H1 (cell line): ENCODE measurements at regions not wholly inside any gene's neighbourhood (a gene's known extent, or its start where the extent isn't known, plus 50 kb on each side); places are given as distances from the start of the nearest gene placed in this dataset.

Experiments used
- CTCF ChIA-PET: fragments of 300-600 bp; sonication (Branson Sonifier 250); formaldehyde crosslinking; loops from one replicate; lab custom pipeline; 2021; ENCODE audit not compliant: partially characterized antibody; lab: Charles Lee
- POLR2A ChIA-PET: fragments of 300-600 bp; sonication (Branson Sonifier 250); formaldehyde crosslinking; loops from one replicate; lab custom pipeline; 2021; ENCODE audit warnings: inconsistent platforms; ENCODE audit not compliant: partially characterized antibody; lab: Charles Lee
- DNase-seq, 2 experiments: peaks; one replicate each; pipeline versions ENCODE4 v3.0.0 to v3.0.0-alpha.2; 2010 to 2022; ENCODE audit warnings: low spot score in 2 of 2, low read depth in 1 of 2, mixed read lengths in 1 of 2
- FAIRE-seq: peaks from 2 replicates; lab custom pipeline; 2011; peaks lifted over from hg19 to GRCh38; lab: Jason Lieb, UNC
- H2AFZ ChIP-seq: 2 replicates; pipeline ENCODE4 v1.8.1; 2012; ENCODE audit warnings: low read length, inconsistent platforms
- H2AK5ac ChIP-seq: 2 replicates; pipeline ENCODE4 v1.6.1; 2013; ENCODE audit warnings: low read depth, low read length
- H2BK120ac ChIP-seq: replicated peaks from 2 replicates; pipeline ENCODE3; 2013; ENCODE audit warnings: low read depth, low read length, inconsistent platforms
- H2BK12ac ChIP-seq: 2 replicates; pipeline ENCODE4 v1.6.1; 2013; ENCODE audit warnings: low read depth, low read length
- H2BK15ac ChIP-seq: 2 replicates; pipeline ENCODE4 v1.6.1; 2013; ENCODE audit warnings: low read length
- H2BK20ac ChIP-seq: 2 replicates; pipeline ENCODE4 v1.6.1; 2013; ENCODE audit warnings: low read length
- H2BK5ac ChIP-seq: 2 replicates; pipeline ENCODE4 v1.6.1; 2013; ENCODE audit warnings: low read depth, low read length
- H3K14ac ChIP-seq: 2 replicates; pipeline ENCODE4 v1.6.1; 2013; ENCODE audit warnings: inconsistent platforms; ENCODE audit not compliant: insufficient read length
- H3K18ac ChIP-seq: 2 replicates; pipeline ENCODE4 v1.6.1; 2013; ENCODE audit warnings: low read length; ENCODE audit errors: extremely low read depth
- H3K23ac ChIP-seq: 2 replicates; pipeline ENCODE4 v1.6.1; 2013; ENCODE audit warnings: inconsistent platforms; ENCODE audit not compliant: insufficient read length
- H3K23me2 ChIP-seq: 2 replicates; pipeline ENCODE4 v1.6.1; 2013; ENCODE audit warnings: low read depth, low read length
- H3K27ac ChIP-seq: 2 replicates; pipeline ENCODE4 v1.6.1; 2011; ENCODE audit warnings: low read depth, low read length, inconsistent platforms
- H3K27me3 ChIP-seq, 4 experiments: replicated peaks in 1 of 4; 1 replicate in 1 of 4; 2 replicates in 3 of 4; pipeline versions ENCODE4 v1.6.1 to v1.8.1; 2011 to 2013; ENCODE audit warnings: low read length in 3 of 4, mild to moderate bottlenecking in 3 of 4, inconsistent platforms in 2 of 4, mixed read lengths in 2 of 4, moderate library complexity in 1 of 4; ENCODE audit not compliant: control insufficient read depth in 3 of 4, insufficient read depth in 3 of 4; ENCODE audit errors: extremely low read depth in 1 of 4
- H3K36me3 ChIP-seq, 4 experiments: 2 replicates each; pipeline versions ENCODE4 v1.6.1 to v1.8.1; 2011 to 2013; ENCODE audit warnings: mild to moderate bottlenecking in 4 of 4, low read length in 3 of 4, moderate library complexity in 2 of 4, control low read depth in 1 of 4, inconsistent platforms in 1 of 4; ENCODE audit not compliant: insufficient read depth in 4 of 4, control insufficient read depth in 2 of 4
- H3K4ac ChIP-seq: replicated peaks from 2 replicates; pipeline ENCODE3; 2013; ENCODE audit warnings: low read length, low read depth, mixed read lengths, inconsistent platforms; ENCODE audit not compliant: insufficient read length
- H3K4me1 ChIP-seq, 4 experiments: replicated peaks in 1 of 4; 1 replicate in 1 of 4; 2 replicates in 3 of 4; pipeline versions ENCODE4 v1.6.1 to v1.8.1; 2011 to 2013; ENCODE audit warnings: low read length in 3 of 4, inconsistent platforms in 2 of 4, mixed read lengths in 1 of 4; ENCODE audit not compliant: insufficient read depth in 4 of 4, control insufficient read depth in 3 of 4
- H3K4me2 ChIP-seq, 2 experiments: 2 replicates each; pipeline versions ENCODE4 v1.6.1 to v1.8.1; 2011 to 2013; ENCODE audit warnings: low read depth in 2 of 2, low read length in 2 of 2, control low read depth in 1 of 2, inconsistent platforms in 1 of 2, mild to moderate bottlenecking in 1 of 2; ENCODE audit not compliant: insufficient read depth in 1 of 2
- H3K4me3 ChIP-seq, 4 experiments: fragments of 200-600, 300-600 bp in 1 of 4; sonication (generic), shearing (Covaris generic), sonication (Bioruptor Twin) in 1 of 4; 2 replicates each; pipeline versions ENCODE4 v1.5.1 to v1.8.1; 2011 to 2016; ENCODE audit warnings: low read length in 4 of 4, low read depth in 3 of 4, control low read depth in 2 of 4, inconsistent platforms in 2 of 4, mild to moderate bottlenecking in 2 of 4, mixed read lengths in 1 of 4, moderate library complexity in 1 of 4; ENCODE audit not compliant: insufficient read depth in 2 of 4; ENCODE audit errors: extremely low read depth in 1 of 4
- H3K56ac ChIP-seq: replicated peaks from 2 replicates; pipeline ENCODE3; 2013; ENCODE audit warnings: low read depth, mild to moderate bottlenecking, mixed read lengths, low read length, inconsistent platforms; ENCODE audit not compliant: insufficient read length
- H3K79me1 ChIP-seq: 2 replicates; pipeline ENCODE4 v1.6.1; 2013; ENCODE audit warnings: low read depth, low read length, control low read depth
- H3K79me2 ChIP-seq, 2 experiments: 2 replicates each; pipeline versions ENCODE4 v1.6.1 to v1.8.1; 2012 to 2013; ENCODE audit warnings: low read length in 2 of 2, mild to moderate bottlenecking in 2 of 2, inconsistent platforms in 1 of 2; ENCODE audit not compliant: insufficient read depth in 2 of 2, control insufficient read depth in 1 of 2
- H3K9ac ChIP-seq, 4 experiments: replicated peaks in 1 of 4; 1 replicate in 1 of 4; 2 replicates in 3 of 4; pipeline versions ENCODE4 v1.6.1 to v1.8.1; 2011 to 2013; ENCODE audit warnings: low read depth in 3 of 4, low read length in 3 of 4, control low read depth in 2 of 4, mild to moderate bottlenecking in 2 of 4, moderate library complexity in 2 of 4, inconsistent platforms in 1 of 4; ENCODE audit errors: extremely low read depth in 1 of 4
- H3K9me3 ChIP-seq, 2 experiments: 2 replicates each; pipeline versions ENCODE4 v1.6.1 to v1.8.1; 2012 to 2013; ENCODE audit warnings: mild to moderate bottlenecking in 2 of 2, moderate library complexity in 2 of 2, control low read depth in 1 of 2, inconsistent platforms in 1 of 2, low read depth in 1 of 2, low read length in 1 of 2, mixed read lengths in 1 of 2; ENCODE audit not compliant: insufficient read depth in 2 of 2
- H4K20me1 ChIP-seq, 2 experiments: replicated peaks in 1 of 2; 2 replicates each; pipeline versions ENCODE3 to v1.8.1; 2011 to 2013; ENCODE audit warnings: inconsistent platforms in 2 of 2, low read length in 2 of 2, mild to moderate bottlenecking in 1 of 2; ENCODE audit not compliant: insufficient read depth in 2 of 2, control insufficient read depth in 1 of 2
- H4K5ac ChIP-seq: 2 replicates; pipeline ENCODE4 v1.6.1; 2013; ENCODE audit warnings: low read length, low read depth, mixed read lengths, inconsistent platforms; ENCODE audit not compliant: insufficient read length
- H4K8ac ChIP-seq: 2 replicates; pipeline ENCODE4 v1.8.0; 2013; ENCODE audit warnings: mild to moderate bottlenecking, moderate library complexity, low read length, inconsistent platforms; ENCODE audit not compliant: insufficient read depth; ENCODE audit errors: extremely low read depth
- H4K91ac ChIP-seq: replicated peaks from 2 replicates; pipeline ENCODE3; 2013; ENCODE audit warnings: low read length, mixed read lengths, inconsistent platforms; ENCODE audit not compliant: insufficient read length
- BACH1 ChIP-seq: IDR thresholded peaks from 2 replicates; pipeline ENCODE4 v1.6.1; 2012; ENCODE audit warnings: low read length, improper control_type of control experiment
- BCL11A ChIP-seq, 2 experiments: IDR thresholded peaks; one replicate each; pipeline ENCODE4 v1.6.1; 2011; ENCODE audit warnings: low read depth in 2 of 2, low read length in 2 of 2, mild to moderate bottlenecking in 2 of 2
- CTBP2 ChIP-seq: IDR thresholded peaks from 2 replicates; pipeline ENCODE4 v1.7.0; 2011; ENCODE audit warnings: borderline replicate concordance, mild to moderate bottlenecking, moderate library complexity, mixed read lengths, low read length; ENCODE audit not compliant: insufficient read depth, insufficient read length
- JUND ChIP-seq: IDR thresholded peaks from 2 replicates; pipeline ENCODE4 v1.6.1; 2011; ENCODE audit warnings: mild to moderate bottlenecking, improper control_type of control experiment, low read length
- KDM4A ChIP-seq: IDR thresholded peaks from one replicate; pipeline ENCODE4 v1.7.1; 2012; ENCODE audit warnings: low read depth, mild to moderate bottlenecking, moderate library complexity, low read length, inconsistent platforms; ENCODE audit not compliant: severe bottlenecking
- NANOG ChIP-seq: IDR thresholded peaks from 2 replicates; pipeline ENCODE4 v1.6.1; 2011; ENCODE audit warnings: low read length, low read depth, mild to moderate bottlenecking, inconsistent platforms; ENCODE audit not compliant: insufficient read depth, poor library complexity, severe bottlenecking
- RAD21 ChIP-seq, 2 experiments: IDR thresholded peaks in 1 of 2; conservative IDR thresholded peaks in 1 of 2; 2 replicates each; pipeline ENCODE4 v1.6.1; 2011; ENCODE audit warnings: low read depth in 2 of 2, low read length in 2 of 2, improper control_type of control experiment in 1 of 2, inconsistent platforms in 1 of 2, mild to moderate bottlenecking in 1 of 2, moderate library complexity in 1 of 2
- SAP30 ChIP-seq: fragments of 300-600 bp; sonication (generic); IDR thresholded peaks from 2 replicates; pipeline ENCODE4 v1.7.1; 2012; ENCODE audit warnings: low read length, moderate library complexity, mild to moderate bottlenecking, inconsistent platforms; ENCODE audit not compliant: insufficient read depth, insufficient replicate concordance
- SIX5 ChIP-seq: IDR thresholded peaks from 2 replicates; pipeline ENCODE4 v1.6.1; 2011; ENCODE audit warnings: mild to moderate bottlenecking, low read depth, low read length
- SP4 ChIP-seq: IDR thresholded peaks from 2 replicates; pipeline ENCODE4 v1.6.1; 2012; ENCODE audit warnings: low read length, inconsistent platforms
- SRF ChIP-seq: IDR thresholded peaks from 2 replicates; pipeline ENCODE4 v1.6.1; 2011; ENCODE audit warnings: mild to moderate bottlenecking, low read depth, low read length, moderate library complexity
- SUZ12 ChIP-seq: fragments of 200-600 bp; sonication (generic); IDR thresholded peaks from 2 replicates; pipeline ENCODE4 v1.6.1; 2012; ENCODE audit warnings: mild to moderate bottlenecking, inconsistent platforms, low read length, moderate library complexity, mixed read lengths
- TAF7 ChIP-seq: optimal IDR thresholded peaks from 2 replicates; pipeline ENCODE3; 2011; ENCODE audit warnings: low read depth, mild to moderate bottlenecking, inconsistent platforms, low read length, moderate library complexity, borderline replicate concordance
- ZNF274 ChIP-seq: IDR thresholded peaks from 2 replicates; pipeline ENCODE4 v1.7.0; 2012; ENCODE audit warnings: low read length, borderline replicate concordance; ENCODE audit errors: extremely low read depth
- WGBS, 2 experiments: shearing (Covaris generic) in 1 of 2; methylation state at CpG; one replicate each; pipeline versions ENCODE4 v1.1.6 to v1.1.7; 2013 to 2015; ENCODE audit warnings: low lambda C conversion rate in 2 of 2, mixed read lengths in 2 of 2, inconsistent platforms in 1 of 2, low coverage in 1 of 2, missing lambda C conversion rate in 1 of 2; ENCODE audit not compliant: insufficient replicate concordance in 2 of 2, insufficient coverage in 1 of 2, insufficient read length in 1 of 2; ENCODE audit errors: extremely low coverage in 1 of 2, missing lambda C conversion rate in 1 of 2; 5-methylcytosine and 5-hydroxymethylcytosine counted together

- Histone ChIP-seq H3K23me2 (no peaks in the 10 kb centered on the region), H3K4ac (no peak overlapping the region), H4K91ac (no peak overlapping the region), H4K8ac (peak overlapping the region; percentile 11; the same call in 1 of the 2 replicates), H3K27me3 (no peaks in the 10 kb centered on the region), H3K9me3 (no peaks in the 10 kb centered on the region), H3K18ac (no peak overlapping the region), H3K27ac (no peak overlapping the region), H2AFZ (no peak overlapping the region), H3K23ac (no peak overlapping the region), H2BK12ac (no peak overlapping the region), H3K36me3 (no peaks in the 10 kb centered on the region), H3K9ac (no peak overlapping the region), H3K56ac (no peak overlapping the region), H3K14ac (no peak overlapping the region), H2BK120ac (no peak overlapping the region), H2BK20ac (no peak overlapping the region), H4K20me1 (no peaks in the 10 kb centered on the region), H3K4me2 (no peak overlapping the region), H3K4me3 (no peak overlapping the region), H3K79me1 (no peaks in the 10 kb centered on the region), H2BK5ac (no peak overlapping the region), H3K4me1 (no peaks in the 10 kb centered on the region; a peak in 1 of 7 replicates), H2BK15ac (no peak overlapping the region), H4K5ac (no peak overlapping the region), H2AK5ac (no peak overlapping the region), H3K79me2 (no peaks in the 10 kb centered on the region)
- 85% methylated on average over 8 of the region's 12 CpGs; no CpG with 5 or more reads in 1 of the 2 experiments for WGBS, 2 experiments
- FAIRE-seq, result no peak
- CTCF ChIA-PET, result interaction anchor here (3.2 kb wide), 1 partner anchor 12 kb away, joined by 8 read pairs; no protein-coding TSS in a partner anchor
- no peak for DNase-seq
- POLR2A ChIA-PET, result no interaction called here
- no peak for TF ChIP-seq BCL11A (IDR thresholded peaks at IDR 0.05; ENCODE audit: low read depth in 2 of 2, low read length in 2 of 2)
- no peak for TF ChIP-seq JUND
- TF ChIP-seq SIX5, result no peak
- TF ChIP-seq SP4, result no peak
- no peak for TF ChIP-seq RAD21 (IDR thresholded peaks at IDR 0.05 in 1 of 2, conservative IDR thresholded peaks at IDR 0.05 in 1 of 2; ENCODE audit: low read depth in 2 of 2, low read length in 2 of 2)
- no peak for TF ChIP-seq SUZ12
- no peak for TF ChIP-seq SAP30
- TF ChIP-seq NANOG, result no peak
- no peak for TF ChIP-seq SRF
- TF ChIP-seq CTBP2, result no peak
- no peak for TF ChIP-seq ZNF274
- TF ChIP-seq BACH1, result no peak
- no peak for TF ChIP-seq TAF7
- TF ChIP-seq KDM4A, result no peak
Measured at GRCh38 chr3:145903472-145904013, 257.4 kb downstream of the PLOD2 start.
